Adrenal gland (tissue), 9 donors: ENCODE measurements at regions not wholly inside any gene's neighbourhood (a gene's known extent, or its start where the extent isn't known, plus 50 kb on each side); places are given as distances from the start of the nearest gene placed in this dataset.

Source experiments
- DNase-seq, 7 donors: peaks; one replicate each; pipeline ENCODE4 v3.0.0-alpha.2; 2019 to 2020
- H3K27ac ChIP-seq, 5 donors: fragments of 200-600 bp; sonication (generic) in 4 of 5; 1 replicate in 3 of 5; 2 replicates in 2 of 5; pipeline versions ENCODE4 v1.5.1 to v1.8.0; 2016 to 2020; ENCODE audit warnings: mild to moderate bottlenecking in 1 of 5
- H3K27me3 ChIP-seq: fragments of 200-600 bp; 2 replicates; pipeline ENCODE4 v1.8.0; 2021
- H3K36me3 ChIP-seq, 2 donors: fragments of 200-600 bp; replicated peaks in 1 of 2; 1 replicate in 1 of 2; 2 replicates in 1 of 2; pipeline versions ENCODE4 v1.5.1 to v1.8.0; 2018 to 2022
- H3K4me1 ChIP-seq, 2 donors: fragments of 200-600 bp; replicated peaks in 1 of 2; 1 replicate in 1 of 2; 2 replicates in 1 of 2; pipeline versions ENCODE4 v1.5.1 to v1.8.0; 2018 to 2021
- H3K4me3 ChIP-seq, 4 donors: fragments of 200-600 bp; sonication (generic) in 3 of 4; one replicate each; pipeline ENCODE4 v1.5.1; 2016 to 2018
- H3K9me3 ChIP-seq, 3 donors: fragments of 200-600 bp; sonication (generic) in 1 of 3; replicated peaks in 1 of 3; 1 replicate in 2 of 3; 2 replicates in 1 of 3; pipeline versions ENCODE4 v1.5.1 to v1.8.0; 2016 to 2021
- CTCF ChIP-seq, 6 experiments: fragments of 450-650 bp in 4 of 6; fragments of 200-600 bp in 2 of 6; sonication (generic) in 1 of 6; IDR thresholded peaks; 1 replicate in 5 of 6; 2 replicates in 1 of 6; pipeline versions ENCODE4 v1.5.1 to v1.8.0; 2016 to 2021; ENCODE audit warnings: antibody characterized with exemption in 6 of 6, mild to moderate bottlenecking in 2 of 6, moderate library complexity in 1 of 6
- POLR2A ChIP-seq, 2 donors: fragments of 450-650 bp; IDR thresholded peaks; one replicate each; pipeline ENCODE4 v1.6.1; 2017; ENCODE audit warnings: antibody characterized with exemption in 2 of 2, mild to moderate bottlenecking in 2 of 2, moderate library complexity in 1 of 2
- WGBS, 4 donors: extraction: QIAGEN DNeasy Blood & Tissue Kit in 2 of 4; methylation state at CpG; one replicate each; pipeline versions ENCODE4 v1.1.5 to v1.1.7; 2013 to 2017; 5-methylcytosine and 5-hydroxymethylcytosine counted together
- intact Hi-C, 2 donors: fragments of 100-400 bp; cut with DNase I; formaldehyde crosslinking; loops; one replicate each; pipeline versions ENCODE4 v1.14.1 to v1.15.0; 2022 to 2023
- donor health status: healthy with polysubstance abuse.
- donor health status: Bipolar disorder and iron deficiency.
- donor health status: DM: yes; HTN: yes; CAD: no.
- donor health status: DM: no; HTN: no; CAD: no.
- donor health status: DM: no; HTN: no; CAD: no.

GRCh38 chr14:98370352-98370751, 901.6 kb downstream of the BCL11B start:
- intact Hi-C loops: no loop called here
- no peak for TF ChIP-seq POLR2A (IDR thresholded peaks at IDR 0.05)
- no peak for TF ChIP-seq CTCF (IDR thresholded peaks at IDR 0.05)
- no peaks in the 10 kb centered on the region for H3K27me3 ChIP-seq
- no peaks in the 10 kb centered on the region for H3K4me1 ChIP-seq
- WGBS, 4 donors: 64 to 70% (median 65%) methylated on average over 6 of the region's 6 CpGs
- H3K4me3 ChIP-seq: no peak overlapping the region
- no peaks in the 10 kb centered on the region for H3K36me3 ChIP-seq
- no peaks in the 10 kb centered on the region for H3K9me3 ChIP-seq
- H3K27ac ChIP-seq: no peak overlapping the region
- DNase-seq: no peak

GRCh38 chr14:98371141-98371540, 900.9 kb downstream of the BCL11B start:
- no peak overlapping the region for H3K4me3 ChIP-seq
- WGBS, 4 donors: 51 to 58% (median 58%) methylated on average over 4 of the region's 4 CpGs
- no peaks in the 10 kb centered on the region for H3K9me3 ChIP-seq
- no peak for DNase-seq
- intact Hi-C loops: no loop called here
- no peak for TF ChIP-seq POLR2A (IDR thresholded peaks at IDR 0.05)
- TF ChIP-seq CTCF (IDR thresholded peaks at IDR 0.05): no peak
- no peaks in the 10 kb centered on the region for H3K4me1 ChIP-seq
- H3K36me3 ChIP-seq: no peaks in the 10 kb centered on the region
- H3K27me3 ChIP-seq: no peaks in the 10 kb centered on the region
- H3K27ac ChIP-seq: no peak overlapping the region

- Histone ChIP-seq H3K4me3 (no peak overlapping the region), H3K36me3 (no peaks in the 10 kb centered on the region), H3K27me3 (no peaks in the 10 kb centered on the region), H3K4me1 (no peaks in the 10 kb centered on the region), H3K27ac (no peak overlapping the region), H3K9me3 (no peaks in the 10 kb centered on the region)
- DNase-seq: no peak
- intact Hi-C loops: no loop called here
- WGBS, 4 donors: 56 to 72% (median 69%) methylated on average over 10 of the region's 10 CpGs
- TF ChIP-seq POLR2A (IDR thresholded peaks at IDR 0.05): no peak
- no peak for TF ChIP-seq CTCF (IDR thresholded peaks at IDR 0.05)
These were observed 897.9 kb downstream of the BCL11B start for GRCh38 chr14:98374136-98374535.

- no peaks in the 10 kb centered on the region for H3K9me3 ChIP-seq
- H3K4me3 ChIP-seq: no peak overlapping the region
- no peak overlapping the region for H3K27ac ChIP-seq
- intact Hi-C loops: no loop called here
- 85 to 91% (median 89%) methylated on average over 5 of the region's 5 CpGs for WGBS, 4 donors
- no peaks in the 10 kb centered on the region for H3K4me1 ChIP-seq
- DNase-seq: no peak
- TF ChIP-seq CTCF (IDR thresholded peaks at IDR 0.05): no peak
- no peak for TF ChIP-seq POLR2A (IDR thresholded peaks at IDR 0.05)
- H3K36me3 ChIP-seq: no peaks in the 10 kb centered on the region
- H3K27me3 ChIP-seq: no peaks in the 10 kb centered on the region
These were observed 896.4 kb downstream of the BCL11B start for GRCh38 chr14:98375566-98375965.
